Osteoblast (primary cell): ENCODE measurements at regions not wholly inside any gene's neighbourhood (a gene's known extent, or its start where the extent isn't known, plus 50 kb on each side); places are given as distances from the start of the nearest gene placed in this dataset.

Experiments used
- DNase-seq: peaks from one replicate; pipeline ENCODE4 v3.0.0; 2011; ENCODE audit warnings: low spot score, mixed read lengths; ENCODE audit not compliant: insufficient read length; ENCODE audit errors: missing footprints
- H2AFZ ChIP-seq: 2 replicates; pipeline ENCODE4 v1.6.0; 2011; ENCODE audit warnings: mild to moderate bottlenecking, low read length
- H3K27ac ChIP-seq: 2 replicates; pipeline ENCODE4 v1.5.1; 2011; ENCODE audit warnings: mild to moderate bottlenecking, low read depth, low read length, moderate library complexity
- H3K27me3 ChIP-seq: 2 replicates; pipeline ENCODE4 v1.6.0; 2012; ENCODE audit warnings: mild to moderate bottlenecking, control low read depth, inconsistent platforms, low read length, moderate library complexity; ENCODE audit not compliant: insufficient read depth
- H3K36me3 ChIP-seq: 2 replicates; pipeline ENCODE4 v1.5.1; 2011; ENCODE audit warnings: mild to moderate bottlenecking, low read length, control low read depth, moderate library complexity; ENCODE audit not compliant: insufficient read depth
- H3K4me1 ChIP-seq: 2 replicates; pipeline ENCODE4 v1.5.1; 2011; ENCODE audit warnings: mild to moderate bottlenecking, low read length, control low read depth, moderate library complexity; ENCODE audit not compliant: insufficient read depth
- H3K4me2 ChIP-seq: 2 replicates; pipeline ENCODE4 v1.6.0; 2011; ENCODE audit warnings: mild to moderate bottlenecking, low read length; ENCODE audit not compliant: insufficient read depth
- H3K4me3 ChIP-seq: fragments of 200-600 bp; sonication (generic); 3 replicates; pipeline ENCODE4 v1.5.1; 2012; ENCODE audit warnings: mild to moderate bottlenecking, low read length, inconsistent platforms; ENCODE audit not compliant: insufficient read depth
- H3K79me2 ChIP-seq: 2 replicates; pipeline ENCODE4 v1.6.0; 2012; ENCODE audit warnings: mild to moderate bottlenecking, low read length, control low read depth, inconsistent platforms; ENCODE audit not compliant: insufficient read depth
- H3K9me3 ChIP-seq: 2 replicates; pipeline ENCODE4 v1.5.1; 2011; ENCODE audit warnings: low read depth, low read length, control low read depth
- H4K20me1 ChIP-seq: 2 replicates; pipeline ENCODE4 v1.6.0; 2012; ENCODE audit warnings: mild to moderate bottlenecking, low read length, control low read depth; ENCODE audit not compliant: insufficient read depth
- TF ChIP-seq, protein P1 (sequence below): IDR thresholded peaks from 2 replicates; pipeline ENCODE4 v1.5.1; 2011; ENCODE audit warnings: mild to moderate bottlenecking, low read depth, low read length, moderate library complexity; ENCODE audit errors: extremely low read depth

DNA sequence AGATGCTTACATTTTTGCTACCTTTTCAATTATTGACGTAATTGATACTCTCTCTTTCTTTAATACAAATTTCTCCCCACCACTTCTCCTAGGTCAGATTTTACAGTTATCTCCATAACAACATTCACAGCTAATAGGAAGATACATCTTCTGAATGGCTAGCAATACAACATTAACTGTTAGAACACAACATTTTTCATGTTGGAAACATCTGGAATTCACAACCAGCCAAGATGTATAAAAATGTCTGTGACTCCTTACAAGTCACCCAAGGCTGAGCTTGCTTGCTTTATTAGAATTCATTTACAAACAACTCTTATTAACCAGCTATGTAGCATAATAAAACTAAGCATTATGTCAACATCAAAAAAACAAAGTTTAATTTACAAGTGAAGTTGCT lies 81.0 kb upstream of the ROBO2 start:
- Histone ChIP-seq H3K9me3 (no peaks in the 10 kb centered on the region), H3K27ac (no peak overlapping the region), H3K79me2 (no peaks in the 10 kb centered on the region), H4K20me1 (no peaks in the 10 kb centered on the region), H3K4me2 (no peak overlapping the region), H3K27me3 (no peaks in the 10 kb centered on the region), H2AFZ (no peak overlapping the region), H3K4me1 (no peaks in the 10 kb centered on the region), H3K4me3 (no peak overlapping the region), H3K36me3 (no peaks in the 10 kb centered on the region)
- TF ChIP-seq, protein P1, sequence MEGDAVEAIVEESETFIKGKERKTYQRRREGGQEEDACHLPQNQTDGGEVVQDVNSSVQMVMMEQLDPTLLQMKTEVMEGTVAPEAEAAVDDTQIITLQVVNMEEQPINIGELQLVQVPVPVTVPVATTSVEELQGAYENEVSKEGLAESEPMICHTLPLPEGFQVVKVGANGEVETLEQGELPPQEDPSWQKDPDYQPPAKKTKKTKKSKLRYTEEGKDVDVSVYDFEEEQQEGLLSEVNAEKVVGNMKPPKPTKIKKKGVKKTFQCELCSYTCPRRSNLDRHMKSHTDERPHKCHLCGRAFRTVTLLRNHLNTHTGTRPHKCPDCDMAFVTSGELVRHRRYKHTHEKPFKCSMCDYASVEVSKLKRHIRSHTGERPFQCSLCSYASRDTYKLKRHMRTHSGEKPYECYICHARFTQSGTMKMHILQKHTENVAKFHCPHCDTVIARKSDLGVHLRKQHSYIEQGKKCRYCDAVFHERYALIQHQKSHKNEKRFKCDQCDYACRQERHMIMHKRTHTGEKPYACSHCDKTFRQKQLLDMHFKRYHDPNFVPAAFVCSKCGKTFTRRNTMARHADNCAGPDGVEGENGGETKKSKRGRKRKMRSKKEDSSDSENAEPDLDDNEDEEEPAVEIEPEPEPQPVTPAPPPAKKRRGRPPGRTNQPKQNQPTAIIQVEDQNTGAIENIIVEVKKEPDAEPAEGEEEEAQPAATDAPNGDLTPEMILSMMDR, result no peak
- no peak for DNase-seq

DNA sequence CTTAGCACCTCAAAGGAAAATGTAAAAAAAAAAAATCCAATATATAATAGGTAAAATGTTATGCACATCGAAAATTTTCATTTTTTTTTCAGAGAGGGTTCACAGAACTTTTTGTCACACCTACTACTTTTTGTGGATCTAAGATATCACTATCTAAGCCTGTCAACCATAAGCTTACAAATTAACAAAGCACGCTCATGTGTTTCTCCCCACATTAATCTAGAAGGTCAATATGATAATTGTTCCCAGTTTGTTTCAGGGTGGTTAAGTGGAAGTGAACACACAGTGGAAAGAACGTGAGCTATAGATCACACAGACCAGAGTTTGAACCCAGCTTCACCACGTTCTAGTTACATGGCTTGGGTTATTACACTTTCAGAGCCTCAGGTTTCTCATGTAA lies 78.6 kb upstream of the ROBO2 start:
- TF ChIP-seq, protein P1, result no peak
- Histone ChIP-seq H2AFZ (no peak overlapping the region), H3K27ac (no peak overlapping the region), H3K79me2 (no peaks in the 10 kb centered on the region), H4K20me1 (no peaks in the 10 kb centered on the region), H3K27me3 (no peaks in the 10 kb centered on the region), H3K36me3 (no peaks in the 10 kb centered on the region), H3K4me2 (no peak overlapping the region), H3K4me1 (no peaks in the 10 kb centered on the region), H3K9me3 (no peaks in the 10 kb centered on the region), H3K4me3 (no peak overlapping the region)
- no peak for DNase-seq

DNA sequence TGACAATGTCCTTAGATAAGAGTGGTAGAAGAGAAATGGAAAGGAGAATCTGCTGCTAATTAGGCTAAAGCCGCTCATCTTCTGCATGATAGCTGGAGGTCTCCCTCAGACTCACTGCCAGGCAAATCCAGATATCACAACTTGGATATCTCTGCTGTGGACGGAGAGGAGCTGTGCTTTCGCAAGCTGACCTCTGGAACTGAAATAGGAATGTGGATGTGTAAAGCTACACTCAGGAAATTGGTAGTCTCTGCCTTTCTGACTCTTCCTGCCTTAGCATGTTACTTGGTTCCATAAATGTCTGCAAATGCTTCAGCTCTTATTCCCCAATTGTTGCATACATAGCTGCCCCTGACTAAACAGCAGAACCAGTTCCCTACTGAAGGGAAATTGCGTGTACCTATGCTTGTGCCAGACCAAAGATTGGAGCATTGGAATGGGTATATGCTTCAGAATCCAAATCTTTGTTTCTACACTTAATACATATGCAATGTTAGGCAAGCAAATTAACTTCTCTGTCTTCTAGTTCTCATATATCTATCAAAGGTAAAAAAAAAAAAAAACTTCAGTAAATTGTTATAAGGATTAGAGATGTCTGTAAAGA lies 74.7 kb upstream of the ROBO2 start:
- Histone ChIP-seq H2AFZ (no peak overlapping the region), H3K4me1 (no peaks in the 10 kb centered on the region), H3K9me3 (no peaks in the 10 kb centered on the region), H4K20me1 (no peaks in the 10 kb centered on the region), H3K4me3 (no peak overlapping the region), H3K4me2 (no peak overlapping the region), H3K27ac (no peak overlapping the region), H3K27me3 (no peaks in the 10 kb centered on the region), H3K79me2 (no peaks in the 10 kb centered on the region), H3K36me3 (no peaks in the 10 kb centered on the region)
- no peak for DNase-seq
- TF ChIP-seq, protein P1, result no peak

DNA sequence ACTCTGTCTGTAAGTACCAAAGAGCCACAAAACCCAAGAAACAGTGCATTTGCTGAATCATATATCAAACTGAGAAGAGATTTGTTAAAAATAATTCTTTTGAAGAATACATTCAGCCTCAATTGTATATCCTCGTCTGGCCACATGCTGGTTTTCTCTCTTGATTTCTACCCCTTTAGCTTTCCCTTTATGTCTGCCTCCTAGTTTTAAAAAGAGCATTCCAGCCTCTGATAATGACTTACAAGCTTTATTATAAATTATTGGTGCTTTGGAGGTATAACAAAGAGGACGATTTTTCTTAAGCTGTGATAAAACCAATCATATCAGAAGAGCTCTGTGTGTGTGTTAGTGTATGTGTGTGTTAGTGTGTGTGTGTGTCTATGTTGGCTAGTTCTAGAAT lies 70.4 kb upstream of the ROBO2 start:
- Histone ChIP-seq H3K79me2 (no peaks in the 10 kb centered on the region), H3K27ac (no peak overlapping the region), H2AFZ (no peak overlapping the region), H3K4me1 (no peaks in the 10 kb centered on the region), H3K27me3 (no peaks in the 10 kb centered on the region), H3K4me3 (no peak overlapping the region), H3K9me3 (no peaks in the 10 kb centered on the region), H4K20me1 (no peaks in the 10 kb centered on the region), H3K36me3 (no peaks in the 10 kb centered on the region), H3K4me2 (no peak overlapping the region)
- TF ChIP-seq, protein P1, result no peak
- DNase-seq, result no peak
